T-helper 17 cell (primary cell): ENCODE measurements at regions not wholly inside any gene's neighbourhood (a gene's known extent, or its start where the extent isn't known, plus 50 kb on each side); places are given as distances from the start of the nearest gene placed in this dataset.
"Not testable (repeated sequence)": the region's sequence is repeated elsewhere in the genome, so short reads cannot be mapped to it uniquely, and the experiment has no call there.

ENCODE experiments used
- ATAC-seq: fragments of 150-1000 bp; cut with Tn5 transposase; 2 replicates; pipeline ENCODE4 v1.10.0; 2021; ENCODE audit warnings: mild to moderate bottlenecking, moderate library complexity
- DNase-seq, 3 donors: peaks; one replicate each; pipeline versions ENCODE4 v3.0.0 to v3.0.0-alpha.2; 2020 to 2021
- H3K9me3 ChIP-seq: one replicate; pipeline ENCODE4 v1.7.0; 2013; ENCODE audit warnings: low read length, mild to moderate bottlenecking; ENCODE audit not compliant: control insufficient read depth, poor library complexity, severe bottlenecking
- H3K27ac Mint-ChIP-seq: one replicate; pipeline ENCODE4 v1.8.0; 2022; ENCODE audit warnings: mild to moderate bottlenecking, moderate library complexity, mixed read lengths
- H3K27me3 Mint-ChIP-seq: one replicate; pipeline ENCODE4 v1.8.0; 2022; ENCODE audit warnings: mixed read lengths
- H3K36me3 Mint-ChIP-seq: one replicate; pipeline ENCODE4 v1.8.0; 2022; ENCODE audit warnings: low read depth, mixed read lengths
- H3K4me1 Mint-ChIP-seq: one replicate; pipeline ENCODE4 v1.8.0; 2022; ENCODE audit warnings: mild to moderate bottlenecking, mixed read lengths
- H3K4me3 Mint-ChIP-seq: one replicate; pipeline ENCODE4 v1.8.0; 2022; ENCODE audit warnings: mild to moderate bottlenecking, moderate library complexity, mixed read lengths

- no peaks in the 10 kb centered on the region for H3K36me3 Mint-ChIP-seq
- no peaks in the 10 kb centered on the region for H3K4me1 Mint-ChIP-seq
- H3K9me3 ChIP-seq, result no peaks in the 10 kb centered on the region
- H3K27me3 Mint-ChIP-seq, result no peaks in the 10 kb centered on the region
- ATAC-seq, result no peak
- DNase-seq, result peak in 2 of 3 donors; percentile 11 to 25
- no peak overlapping the region for H3K27ac Mint-ChIP-seq
- no peak overlapping the region for H3K4me3 Mint-ChIP-seq
These were observed 112.2 kb upstream of the GPR12 start for GRCh38 chr13:26872525-26873385.

- H3K36me3 Mint-ChIP-seq, result no peaks in the 10 kb centered on the region
- peaks cover 6% of the 10 kb centered on the region for H3K27me3 Mint-ChIP-seq
- DNase-seq, result no peak
These were observed 107.0 kb upstream of the GPR12 start for GRCh38 chr13:26867451-26868091.

GRCh38 chr13:26864576-26864975 is 104.0 kb upstream of the GPR12 start:
- Mint-ChIP-seq H3K4me1 (no peaks in the 10 kb centered on the region), H3K27ac (no peak overlapping the region), H3K4me3 (no peak overlapping the region), H3K27me3 (peaks cover 20% of the 10 kb centered on the region), H3K36me3 (peaks cover 5% of the 10 kb centered on the region)
- H3K9me3 ChIP-seq, result no peaks in the 10 kb centered on the region
- DNase-seq, result no peak
- no peak for ATAC-seq

More at GRCh38 chr13:26867451-26868091, 107.0 kb upstream of the GPR12 start:
- Mint-ChIP-seq H3K4me1 (no peaks in the 10 kb centered on the region), H3K4me3 (no peak overlapping the region), H3K27ac (no peak overlapping the region)
- ATAC-seq, result no peak
- no peaks in the 10 kb centered on the region for H3K9me3 ChIP-seq

- Mint-ChIP-seq H3K27me3 (peaks cover 33% of the 10 kb centered on the region), H3K4me3 (no peak overlapping the region), H3K27ac (no peak overlapping the region), H3K4me1 (no peaks in the 10 kb centered on the region), H3K36me3 (peaks cover 5% of the 10 kb centered on the region)
- H3K9me3 ChIP-seq, result no peaks in the 10 kb centered on the region
- DNase-seq (no peak), ATAC-seq (no peak)
These were observed 101.4 kb upstream of the GPR12 start for GRCh38 chr13:26861941-26862340.

- DNase-seq (no peak), ATAC-seq (no peak)
- Mint-ChIP-seq H3K27ac (no peak overlapping the region), H3K4me1 (no peaks in the 10 kb centered on the region), H3K36me3 (peaks cover 5% of the 10 kb centered on the region), H3K4me3 (no peak overlapping the region), H3K27me3 (peaks cover 61% of the 10 kb centered on the region)
- H3K9me3 ChIP-seq, result no peaks in the 10 kb centered on the region
These were observed 95.3 kb upstream of the GPR12 start for GRCh38 chr13:26855921-26856320.

- Mint-ChIP-seq H3K27me3 (peaks cover 66% of the 10 kb centered on the region), H3K27ac (no peak overlapping the region), H3K4me3 (no peak overlapping the region), H3K36me3 (peaks cover 4% of the 10 kb centered on the region), H3K4me1 (no peaks in the 10 kb centered on the region)
- H3K9me3 ChIP-seq, result no peaks in the 10 kb centered on the region
- no peak for DNase-seq
- ATAC-seq, result no peak
These were observed 94.5 kb upstream of the GPR12 start for GRCh38 chr13:26855071-26855470.

- DNase-seq (no peak), ATAC-seq (no peak)
- Mint-ChIP-seq H3K27me3 (peaks cover 54% of the 10 kb centered on the region), H3K36me3 (no peaks in the 10 kb centered on the region), H3K4me3 (no peak overlapping the region), H3K27ac (no peak overlapping the region), H3K4me1 (no peaks in the 10 kb centered on the region)
- no peaks in the 10 kb centered on the region for H3K9me3 ChIP-seq
These were observed 92.7 kb upstream of the GPR12 start for GRCh38 chr13:26853323-26853722.

GRCh38 chr13:26847281-26847680 is 86.7 kb upstream of the GPR12 start:
- Mint-ChIP-seq H3K4me3 (no peak overlapping the region), H3K27me3 (peaks cover 22% of the 10 kb centered on the region), H3K36me3 (no peaks in the 10 kb centered on the region), H3K4me1 (no peaks in the 10 kb centered on the region), H3K27ac (no peak overlapping the region)
- no peak for ATAC-seq
- DNase-seq, result no peak
- no peaks in the 10 kb centered on the region for H3K9me3 ChIP-seq

GRCh38 chr13:26845063-26845462 is 84.5 kb upstream of the GPR12 start:
- ATAC-seq, H3K4me3 Mint-ChIP-seq, H3K27ac Mint-ChIP-seq, H3K4me1 Mint-ChIP-seq, H3K36me3 Mint-ChIP-seq, DNase-seq, H3K9me3 ChIP-seq: not testable (repeated sequence)
- H3K27me3 Mint-ChIP-seq, result peaks cover 34% of the 10 kb centered on the region

- H3K27ac Mint-ChIP-seq, result no peak overlapping the region
- ATAC-seq, result no peak
- no peaks in the 10 kb centered on the region for H3K9me3 ChIP-seq
- H3K36me3 Mint-ChIP-seq, result no peaks in the 10 kb centered on the region
- H3K4me3 Mint-ChIP-seq, result no peak overlapping the region
- no peak for DNase-seq
- H3K4me1 Mint-ChIP-seq, result peaks cover 4% of the 10 kb centered on the region
- H3K27me3 Mint-ChIP-seq, result peaks cover 55% of the 10 kb centered on the region
These were observed 79.1 kb upstream of the GPR12 start for GRCh38 chr13:26839682-26840081.

GRCh38 chr13:26838821-26839220 is 78.2 kb upstream of the GPR12 start:
- Mint-ChIP-seq H3K4me3 (no peak overlapping the region), H3K4me1 (peaks cover 4% of the 10 kb centered on the region), H3K36me3 (no peaks in the 10 kb centered on the region), H3K27ac (no peak overlapping the region), H3K27me3 (peaks cover 55% of the 10 kb centered on the region)
- ATAC-seq, result no peak
- no peak for DNase-seq
- H3K9me3 ChIP-seq, result no peaks in the 10 kb centered on the region

- Mint-ChIP-seq H3K4me1 (peaks cover 4% of the 10 kb centered on the region), H3K27me3 (peaks cover 61% of the 10 kb centered on the region), H3K4me3 (no peak overlapping the region), H3K27ac (no peak overlapping the region), H3K36me3 (peaks cover 2% of the 10 kb centered on the region)
- H3K9me3 ChIP-seq, result no peaks in the 10 kb centered on the region
- ATAC-seq (no peak), DNase-seq (no peak)
These were observed 77.4 kb upstream of the GPR12 start for GRCh38 chr13:26837997-26838396.

GRCh38 chr13:26837102-26837501 is 76.5 kb upstream of the GPR12 start:
- ATAC-seq (no peak), DNase-seq (no peak)
- Mint-ChIP-seq H3K4me3 (no peak overlapping the region), H3K27ac (no peak overlapping the region), H3K27me3 (peaks cover 60% of the 10 kb centered on the region), H3K36me3 (peaks cover 2% of the 10 kb centered on the region), H3K4me1 (peaks cover 4% of the 10 kb centered on the region)
- H3K9me3 ChIP-seq, result no peaks in the 10 kb centered on the region

GRCh38 chr13:26836626-26837025 is 76.0 kb upstream of the GPR12 start:
- DNase-seq (no peak), ATAC-seq (no peak)
- H3K4me3 Mint-ChIP-seq, result no peak overlapping the region
- H3K27me3 Mint-ChIP-seq, result peaks cover 55% of the 10 kb centered on the region
- no peaks in the 10 kb centered on the region for H3K9me3 ChIP-seq
- H3K4me1 Mint-ChIP-seq, result peaks cover 4% of the 10 kb centered on the region
- H3K36me3 Mint-ChIP-seq, result peaks cover 2% of the 10 kb centered on the region
- no peak overlapping the region for H3K27ac Mint-ChIP-seq
